Erythroblast (primary cell): ENCODE measurements at regions not wholly inside any gene's neighbourhood (a gene's known extent, or its start where the extent isn't known, plus 50 kb on each side); places are given as distances from the start of the nearest gene placed in this dataset.

Experiments
- GATA1 ChIP-seq: IDR thresholded peaks from 2 replicates; pipeline ENCODE4 v1.6.1; 2011; ENCODE audit warnings: low read depth, mild to moderate bottlenecking, control low read depth, low read length, moderate library complexity
- POLR2A ChIP-seq: IDR thresholded peaks from 2 replicates; pipeline ENCODE4 v1.6.1; 2011; ENCODE audit warnings: mild to moderate bottlenecking, low read length

- no peak for TF ChIP-seq GATA1
- TF ChIP-seq POLR2A = no peak
These were observed 516.4 kb upstream of the RORB start for GRCh38 chr9:73980754-73981153.
